Panc1 (cell line): ENCODE measurements at regions not wholly inside any gene's neighbourhood (a gene's known extent, or its start where the extent isn't known, plus 50 kb on each side); places are given as distances from the start of the nearest gene placed in this dataset.

Source experiments
- CTCF ChIP-seq: fragments of 450-650 bp; IDR thresholded peaks from 2 replicates; pipeline ENCODE4 v1.5.1; 2017; ENCODE audit warnings: mild to moderate bottlenecking
- POLR2AphosphoS5 ChIP-seq: IDR thresholded peaks from 2 replicates; pipeline ENCODE4 v1.6.1; 2012; ENCODE audit warnings: mild to moderate bottlenecking, low read depth, low read length, moderate library complexity
- REST ChIP-seq, 2 experiments: IDR thresholded peaks; 2 replicates each; pipeline ENCODE4 v1.6.1; 2011 to 2012; ENCODE audit warnings: low read depth in 2 of 2, control low read depth in 1 of 2, low read length in 1 of 2, mild to moderate bottlenecking in 1 of 2, moderate library complexity in 1 of 2; ENCODE audit not compliant: insufficient read depth in 1 of 2
- SIN3A ChIP-seq: IDR thresholded peaks from 2 replicates; pipeline ENCODE4 v1.6.1; 2012; ENCODE audit warnings: low read depth, mild to moderate bottlenecking, low read length, moderate library complexity, borderline replicate concordance; ENCODE audit not compliant: insufficient read depth
- TCF7L2 ChIP-seq: IDR thresholded peaks from 2 replicates; pipeline ENCODE4 v1.6.1; 2011; ENCODE audit warnings: mild to moderate bottlenecking, low read depth, low read length, inconsistent platforms

DNA sequence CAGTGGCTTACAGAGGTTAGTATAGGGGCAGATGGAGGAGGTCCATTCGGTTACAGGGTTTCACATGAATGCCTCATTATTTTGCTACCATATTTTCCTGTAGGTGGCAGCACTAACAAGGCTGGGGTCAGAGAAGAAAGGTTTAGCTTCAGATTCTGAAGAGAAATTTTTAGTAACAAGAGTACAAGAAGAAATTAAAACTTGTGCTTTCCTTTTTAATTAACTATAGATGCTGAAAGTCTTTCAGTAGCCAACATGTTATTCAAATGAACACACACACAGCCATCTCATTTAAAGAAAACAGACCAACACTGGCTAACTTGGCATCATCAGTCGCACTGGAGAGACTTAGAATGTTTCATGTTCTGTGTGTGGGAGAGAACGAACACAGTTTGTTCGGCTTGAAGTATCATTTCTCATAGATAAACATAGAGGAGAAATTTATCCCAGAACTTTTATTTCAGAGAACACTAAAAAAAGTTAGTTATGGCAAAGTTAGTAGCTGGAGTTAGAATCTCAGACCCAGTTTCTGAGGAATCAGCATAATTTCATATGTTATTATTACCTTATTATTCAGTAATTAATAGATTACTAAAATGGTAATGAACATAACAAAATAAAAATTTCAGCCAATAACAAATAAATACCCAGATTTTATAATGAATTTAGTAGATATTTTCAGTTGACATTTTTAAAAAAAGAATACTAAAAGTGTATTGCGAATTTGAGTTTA, 314.0 kb upstream of the RSPO3 start:
- TF ChIP-seq CTCF (peak; percentile 78), REST (IDR thresholded peaks at IDR 0.05; ENCODE audit: insufficient read depth in 1 of 2, low read depth in 2 of 2, low read length in 1 of 2) (no peak), POLR2AphosphoS5 (no peak), SIN3A (no peak), TCF7L2 (no peak)
